CMK (cell line): ENCODE measurements at regions not wholly inside any gene's neighbourhood (a gene's known extent, or its start where the extent isn't known, plus 50 kb on each side); places are given as distances from the start of the nearest gene placed in this dataset.

ENCODE experiments used
- DNase-seq: peaks from one replicate; pipeline ENCODE4 v3.0.0-alpha.2; 2010; ENCODE audit warnings: low read depth

GRCh38 chr11:30089921-30090320 is 73.1 kb upstream of the KCNA4 start:
- DNase-seq, result no peak

DNA sequence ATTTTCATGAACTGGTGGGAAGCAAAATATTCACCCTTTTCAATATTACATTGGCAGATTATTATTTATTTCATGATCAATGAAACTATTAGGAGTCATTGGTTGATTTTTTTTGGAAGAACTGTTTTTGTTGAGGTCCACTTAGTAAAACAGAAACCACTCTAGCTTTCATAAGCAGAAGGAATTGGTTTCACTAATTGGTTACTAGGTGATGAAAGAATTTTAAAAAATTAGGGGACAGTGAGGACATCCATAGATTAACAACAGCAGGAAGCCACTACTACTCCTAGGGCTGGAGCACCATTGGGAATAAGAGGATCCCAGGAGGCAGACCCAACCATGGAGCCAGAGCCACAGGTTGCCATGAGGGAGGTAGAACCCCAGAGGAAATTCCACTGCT is 74.4 kb upstream of the KCNA4 start:
- DNase-seq, result no peak

DNA sequence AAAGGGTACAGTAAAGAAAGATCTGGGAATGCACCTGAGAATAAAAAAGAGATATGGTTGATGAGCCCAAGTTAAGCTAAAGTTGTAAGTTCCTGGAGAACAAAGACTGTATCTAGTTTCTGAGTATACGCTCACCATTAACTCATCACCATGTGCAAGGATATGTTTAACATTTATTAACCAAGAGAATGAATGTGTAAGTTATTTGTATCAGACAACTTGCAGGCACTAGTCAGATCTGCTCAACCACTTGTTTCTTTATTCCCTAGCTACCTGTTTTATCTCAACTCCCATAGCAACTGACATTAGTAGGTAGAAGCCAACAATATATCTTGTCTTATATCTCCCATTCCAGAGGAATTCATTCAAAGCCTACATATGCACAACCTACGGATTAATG is 74.9 kb upstream of the KCNA4 start:
- DNase-seq, result no peak

GRCh38 chr11:30092518-30092917 is 75.7 kb upstream of the KCNA4 start:
- DNase-seq, result no peak

DNA sequence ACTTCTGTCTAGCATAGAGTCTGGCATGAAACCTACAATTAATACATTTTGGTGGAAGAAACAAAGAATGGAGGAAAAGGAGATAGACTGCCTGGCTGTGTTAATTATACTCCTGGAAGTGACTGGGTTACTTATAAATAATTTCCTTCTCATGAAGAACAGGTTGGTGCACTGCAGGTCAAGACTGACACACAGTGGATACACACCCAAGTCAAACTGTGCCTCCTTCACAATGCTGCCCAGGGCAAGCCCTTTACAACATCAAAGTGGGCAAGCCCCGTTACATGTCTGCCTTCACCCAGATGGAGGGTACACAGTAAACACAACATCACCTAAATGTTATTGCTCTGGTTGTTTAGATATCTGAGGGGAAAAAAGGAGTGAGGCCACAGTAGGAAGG is 83.7 kb upstream of the KCNA4 start:
- DNase-seq, result no peak

DNA sequence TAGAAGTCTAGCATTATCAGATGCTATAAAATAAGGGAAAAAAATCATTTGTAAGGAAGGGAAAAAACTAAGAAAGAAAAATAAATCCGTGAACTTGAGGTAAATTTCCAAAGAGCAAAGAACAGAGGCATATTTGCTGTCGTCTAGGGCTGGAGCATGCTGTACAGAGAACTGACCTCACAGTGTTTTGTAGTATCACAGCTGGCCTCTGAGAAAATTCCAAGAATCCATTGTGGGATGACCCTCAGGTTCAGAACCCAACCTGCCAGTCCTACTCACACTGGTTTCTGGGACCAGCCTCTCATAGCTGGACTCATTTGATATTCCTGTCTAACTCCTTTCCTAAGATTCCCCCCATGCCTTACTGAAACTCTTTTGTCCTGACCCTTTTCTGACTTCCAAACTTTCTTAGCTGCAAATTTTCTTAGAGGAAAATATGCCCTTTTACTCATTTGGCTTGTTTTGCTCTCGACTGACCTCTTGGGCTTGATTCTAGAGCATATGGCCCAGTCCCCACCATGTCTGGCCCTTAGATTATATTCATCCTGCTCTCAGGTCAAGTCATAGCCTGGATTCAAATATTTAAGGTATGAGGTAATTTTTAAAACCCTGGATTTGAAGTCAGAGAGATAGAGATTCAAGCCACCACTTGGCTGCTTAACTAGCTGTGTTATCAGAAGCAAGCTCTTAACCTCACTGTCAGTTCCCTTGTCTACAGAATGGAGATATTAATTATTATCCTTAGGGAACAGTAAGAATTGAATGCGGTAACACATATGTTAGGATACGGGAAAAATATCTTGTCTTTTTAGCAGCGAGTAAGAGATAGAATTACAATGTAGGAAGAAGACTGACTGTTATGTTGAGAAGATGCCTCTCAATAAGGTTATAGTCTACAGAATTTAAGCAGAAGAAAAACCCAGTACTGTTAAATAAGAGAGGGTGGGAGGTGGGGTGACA is 89.7 kb upstream of the KCNA4 start:
- DNase-seq, result no peak

DNA sequence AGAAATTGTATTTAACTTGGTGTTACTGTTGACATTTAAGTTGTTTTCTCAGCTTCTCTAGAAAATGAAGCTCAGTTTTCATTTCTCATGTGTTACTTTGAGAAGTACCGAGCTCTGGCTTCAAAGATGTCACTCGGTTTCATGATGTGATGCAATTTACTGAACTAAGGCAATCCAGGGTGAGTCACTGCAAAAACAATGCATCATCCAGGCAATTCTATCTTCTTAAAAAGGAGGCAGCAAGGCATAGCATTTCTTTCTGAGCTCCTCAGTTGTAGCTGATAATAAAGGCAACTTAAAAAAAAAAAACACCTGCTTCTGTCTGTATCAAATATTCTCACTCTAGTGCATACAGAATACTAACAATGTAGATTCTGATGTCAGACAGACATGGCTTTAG is 91.1 kb upstream of the KCNA4 start:
- no peak for DNase-seq

GRCh38 chr11:30109774-30110173 is 92.9 kb upstream of the KCNA4 start:
- no peak for DNase-seq

GRCh38 chr11:30110691-30111090 is 93.9 kb upstream of the KCNA4 start:
- DNase-seq, result no peak

- no peak for DNase-seq
Measured at GRCh38 chr11:30111786-30112185, 95.0 kb upstream of the KCNA4 start.

GRCh38 chr11:30113326-30113898 is 96.6 kb upstream of the KCNA4 start:
- no peak for DNase-seq

DNA sequence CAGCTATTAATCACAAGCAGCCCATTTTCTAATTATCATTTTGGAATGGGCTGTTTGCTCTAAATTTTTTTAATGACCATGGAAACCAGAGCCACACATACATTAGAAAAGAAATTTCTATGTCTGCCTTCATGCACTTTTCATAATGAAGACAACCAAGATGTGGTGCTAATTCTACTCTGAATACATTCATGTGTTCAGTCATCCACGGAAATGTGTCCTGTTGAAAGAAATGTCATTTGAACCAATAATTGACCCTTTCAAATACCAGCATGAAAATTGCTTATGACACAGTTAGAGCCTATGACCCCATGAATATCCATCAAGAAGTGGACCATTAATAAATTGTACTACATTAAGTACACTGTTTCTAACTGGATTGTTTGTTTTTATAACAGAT is 99.7 kb upstream of the KCNA4 start:
- DNase-seq, result no peak

GRCh38 chr11:30120045-30120589 is 103.3 kb upstream of the KCNA4 start:
- DNase-seq, result no peak

GRCh38 chr11:30125456-30125855 is 105.4 kb upstream of the FSHB start:
- no peak for DNase-seq

- no peak for DNase-seq
Measured at GRCh38 chr11:30128269-30128932, 102.4 kb upstream of the FSHB start.

- no peak for DNase-seq
Measured at GRCh38 chr11:30131535-30131934, 99.3 kb upstream of the FSHB start.

DNA sequence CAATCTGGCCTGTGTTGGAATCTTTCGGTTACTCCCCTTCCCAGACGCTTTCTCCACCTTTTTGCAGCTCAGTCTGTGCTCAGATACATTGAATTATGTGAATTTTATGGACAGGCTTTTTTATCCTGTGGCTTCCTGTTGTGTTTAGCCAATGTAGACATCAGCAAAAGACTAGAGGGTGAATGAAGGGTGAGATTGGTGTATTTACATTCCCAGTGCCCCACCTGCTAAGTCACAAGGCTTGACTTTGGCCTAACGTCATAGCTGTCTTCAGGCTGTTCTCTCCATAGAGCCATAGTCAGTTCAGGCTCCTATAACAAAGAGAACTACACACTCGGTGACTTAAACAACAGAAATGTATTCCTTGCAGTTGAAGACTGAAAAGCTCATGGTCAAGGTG is 97.5 kb upstream of the FSHB start:
- DNase-seq, result no peak

DNA sequence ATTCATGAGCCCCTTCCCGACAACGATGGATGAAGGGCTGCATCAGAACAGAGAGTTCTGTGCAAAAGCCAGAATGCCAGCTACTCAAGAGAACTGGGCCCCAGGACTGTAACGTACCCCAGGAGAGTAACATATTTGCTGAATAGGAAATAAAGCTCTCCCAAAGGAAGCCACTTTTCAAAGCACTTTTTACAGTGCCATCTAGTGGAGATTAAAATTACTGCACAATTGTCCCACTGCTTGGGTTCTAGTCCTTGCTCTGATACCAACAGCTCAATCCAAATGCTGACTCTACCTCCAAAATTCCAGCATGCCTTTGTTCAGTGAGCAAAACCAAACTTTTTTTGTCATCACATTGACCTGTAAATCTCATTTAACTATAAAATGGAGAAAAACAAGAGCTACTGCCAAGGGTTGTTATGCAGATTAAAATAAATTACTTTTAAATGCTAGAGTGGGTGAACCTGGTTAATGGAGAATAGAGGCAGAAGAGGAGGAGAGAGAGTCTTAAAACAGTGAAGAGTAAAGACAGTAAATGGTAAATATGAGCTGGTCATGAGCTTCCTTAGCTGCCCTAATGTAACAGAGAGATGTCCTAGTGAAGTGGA is 87.6 kb upstream of the FSHB start:
- peak; percentile 11 for DNase-seq

- no peak for DNase-seq
Measured at GRCh38 chr11:30147293-30147692, 83.5 kb upstream of the FSHB start.

DNA sequence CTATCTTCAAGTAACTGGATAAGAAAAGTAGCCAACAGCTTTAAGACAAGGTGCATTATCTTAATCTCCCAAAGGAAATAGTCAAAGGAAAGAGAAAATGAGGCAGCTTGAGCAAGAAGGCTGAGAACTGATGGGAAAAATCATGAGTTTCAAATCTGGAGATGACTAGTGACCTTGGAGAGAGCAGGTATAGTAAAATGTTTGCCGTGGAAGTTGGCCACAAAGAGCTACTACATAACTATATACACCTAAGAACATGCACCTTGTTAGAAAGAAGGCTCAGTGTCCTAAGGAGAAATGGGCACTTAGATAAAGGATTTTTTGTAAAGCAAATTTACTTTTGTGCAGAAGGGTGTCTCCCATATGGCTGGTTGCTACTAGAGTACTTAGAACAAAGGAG is 80.8 kb upstream of the FSHB start:
- DNase-seq, result no peak

- DNase-seq, result no peak
Measured at GRCh38 chr11:30150425-30150824, 80.4 kb upstream of the FSHB start.

- no peak for DNase-seq
Measured at GRCh38 chr11:30153008-30153407, 77.8 kb upstream of the FSHB start.
